ENCODE measurements at regions not wholly inside any gene's neighbourhood (a gene's known extent, or its start where the extent isn't known, plus 50 kb on each side); places are given as distances from the start of the nearest gene placed in this dataset.

DNA sequence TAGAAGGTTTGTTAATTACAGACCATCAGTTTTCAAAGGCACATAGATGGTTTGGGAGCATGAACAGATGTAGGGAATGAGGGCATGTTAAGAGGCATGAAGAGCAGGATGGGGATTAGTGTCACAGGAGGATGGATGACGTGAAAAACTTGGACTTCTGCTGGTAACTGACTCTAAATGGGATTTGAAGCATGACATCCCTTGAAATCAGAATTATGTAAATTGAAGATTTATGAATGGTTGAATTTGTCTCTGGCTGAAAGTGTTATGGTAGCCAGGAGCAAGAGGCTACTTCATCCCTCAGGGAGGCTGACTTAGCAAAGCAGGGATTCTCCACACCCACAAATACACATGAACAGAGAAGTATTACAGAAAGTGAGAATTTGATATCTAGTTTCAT lies 454.6 kb downstream of the MAGEB5 start:
- no peak for TF ChIP-seq POLR2A (IDR thresholded peaks at IDR 0.05)
- TF ChIP-seq, protein P1, sequence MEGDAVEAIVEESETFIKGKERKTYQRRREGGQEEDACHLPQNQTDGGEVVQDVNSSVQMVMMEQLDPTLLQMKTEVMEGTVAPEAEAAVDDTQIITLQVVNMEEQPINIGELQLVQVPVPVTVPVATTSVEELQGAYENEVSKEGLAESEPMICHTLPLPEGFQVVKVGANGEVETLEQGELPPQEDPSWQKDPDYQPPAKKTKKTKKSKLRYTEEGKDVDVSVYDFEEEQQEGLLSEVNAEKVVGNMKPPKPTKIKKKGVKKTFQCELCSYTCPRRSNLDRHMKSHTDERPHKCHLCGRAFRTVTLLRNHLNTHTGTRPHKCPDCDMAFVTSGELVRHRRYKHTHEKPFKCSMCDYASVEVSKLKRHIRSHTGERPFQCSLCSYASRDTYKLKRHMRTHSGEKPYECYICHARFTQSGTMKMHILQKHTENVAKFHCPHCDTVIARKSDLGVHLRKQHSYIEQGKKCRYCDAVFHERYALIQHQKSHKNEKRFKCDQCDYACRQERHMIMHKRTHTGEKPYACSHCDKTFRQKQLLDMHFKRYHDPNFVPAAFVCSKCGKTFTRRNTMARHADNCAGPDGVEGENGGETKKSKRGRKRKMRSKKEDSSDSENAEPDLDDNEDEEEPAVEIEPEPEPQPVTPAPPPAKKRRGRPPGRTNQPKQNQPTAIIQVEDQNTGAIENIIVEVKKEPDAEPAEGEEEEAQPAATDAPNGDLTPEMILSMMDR (IDR thresholded peaks at IDR 0.05), result no peak
- no peak for TF ChIP-seq POLR2AphosphoS5 (IDR thresholded peaks at IDR 0.05; ENCODE audit: insufficient read depth in 1 of 2, low read depth in 1 of 2)

All from vagina (tissue), 2 donors.